Fibroblast of skin of back (primary cell): ENCODE measurements at regions not wholly inside any gene's neighbourhood (a gene's known extent, or its start where the extent isn't known, plus 50 kb on each side); places are given as distances from the start of the nearest gene placed in this dataset.

Experiments
- DNase-seq: peaks from one replicate; pipeline ENCODE4 v3.0.0-alpha.2; 2013

GRCh38 chr3:104530934-104531333 lies 835.8 kb upstream of the ALCAM start:
- no peak for DNase-seq

- no peak for DNase-seq
These were observed 830.0 kb upstream of the ALCAM start for GRCh38 chr3:104536715-104537114.

GRCh38 chr3:104537323-104537722 lies 829.4 kb upstream of the ALCAM start:
- no peak for DNase-seq

GRCh38 chr3:104546301-104546700 lies 820.4 kb upstream of the ALCAM start:
- DNase-seq, result no peak

- DNase-seq, result no peak
These were observed 819.7 kb upstream of the ALCAM start for GRCh38 chr3:104547031-104547430.

GRCh38 chr3:104548401-104548800 lies 818.3 kb upstream of the ALCAM start:
- DNase-seq, result no peak

- peak; percentile 30 for DNase-seq
These were observed 817.5 kb upstream of the ALCAM start for GRCh38 chr3:104549099-104549714.

- DNase-seq, result no peak
These were observed 813.6 kb upstream of the ALCAM start for GRCh38 chr3:104553121-104553520.

- DNase-seq, result no peak
These were observed 812.3 kb upstream of the ALCAM start for GRCh38 chr3:104554425-104554824.

GRCh38 chr3:104555728-104556127 lies 811.0 kb upstream of the ALCAM start:
- no peak for DNase-seq

- DNase-seq, result no peak
These were observed 810.2 kb upstream of the ALCAM start for GRCh38 chr3:104556372-104557078.

GRCh38 chr3:104561324-104561723 lies 805.4 kb upstream of the ALCAM start:
- no peak for DNase-seq

- DNase-seq, result peak; percentile 57
These were observed 802.6 kb upstream of the ALCAM start for GRCh38 chr3:104564045-104564643.

GRCh38 chr3:104566054-104566453 lies 800.7 kb upstream of the ALCAM start:
- no peak for DNase-seq

GRCh38 chr3:104575634-104576033 lies 791.1 kb upstream of the ALCAM start:
- DNase-seq, result no peak

- no peak for DNase-seq
These were observed 788.2 kb upstream of the ALCAM start for GRCh38 chr3:104578558-104578957.

- DNase-seq, result no peak
These were observed 784.6 kb upstream of the ALCAM start for GRCh38 chr3:104582092-104582491.

GRCh38 chr3:104584682-104585081 lies 782.0 kb upstream of the ALCAM start:
- DNase-seq, result no peak

- DNase-seq, result no peak
These were observed 780.4 kb upstream of the ALCAM start for GRCh38 chr3:104586344-104586743.

GRCh38 chr3:104588442-104588841 lies 778.3 kb upstream of the ALCAM start:
- DNase-seq, result no peak

GRCh38 chr3:104591776-104592175 lies 774.9 kb upstream of the ALCAM start:
- no peak for DNase-seq

GRCh38 chr3:104594491-104594890 lies 772.2 kb upstream of the ALCAM start:
- DNase-seq, result no peak

- peak; percentile 12 for DNase-seq
These were observed 770.7 kb upstream of the ALCAM start for GRCh38 chr3:104596054-104596453.

- peak; percentile 43 for DNase-seq
These were observed 770.2 kb upstream of the ALCAM start for GRCh38 chr3:104596551-104596950.
